ENCODE measurements at regions not wholly inside any gene's neighbourhood (a gene's known extent, or its start where the extent isn't known, plus 50 kb on each side); places are given as distances from the start of the nearest gene placed in this dataset.

DNA sequence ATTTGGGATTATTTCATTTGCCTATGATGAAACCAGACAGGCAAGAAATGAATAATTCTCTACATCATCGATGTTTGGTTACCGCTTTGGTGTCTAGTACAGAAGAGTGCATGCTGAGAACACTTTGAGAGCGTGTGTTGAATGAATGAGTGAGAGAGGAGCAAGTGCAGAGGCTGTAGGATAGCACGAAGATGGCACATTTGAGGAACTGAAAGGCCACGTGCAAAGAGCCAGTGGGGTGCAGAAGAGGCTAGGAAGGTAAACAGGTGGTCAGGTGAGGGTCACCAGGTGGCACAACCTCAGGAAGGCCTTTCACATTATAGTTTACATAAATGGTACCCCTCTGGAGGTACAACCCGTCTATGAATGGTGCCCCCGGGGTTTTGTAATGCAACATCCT lies 80.1 kb upstream of the SPHKAP start:
- TF ChIP-seq CTCF (IDR thresholded peaks at IDR 0.05) (no peak), POLR2A (IDR thresholded peaks at IDR 0.05) (no peak)

Measured in body of pancreas (tissue), 4 donors.